Spinal cord (tissue), 9 donors: ENCODE measurements at regions not wholly inside any gene's neighbourhood (a gene's known extent, or its start where the extent isn't known, plus 50 kb on each side); places are given as distances from the start of the nearest gene placed in this dataset.

Experiments
- DNase-seq, 6 donors: peaks; one replicate each; pipeline versions ENCODE4 v3.0.0 to v3.0.0-alpha.2; 2013 to 2015; ENCODE audit warnings: low spot score in 6 of 6, low read depth in 4 of 6
- H3K27ac ChIP-seq: one replicate; pipeline ENCODE4 v1.5.1; 2013; ENCODE audit warnings: low read depth, low read length, control low read depth
- H3K27me3 ChIP-seq: one replicate; pipeline ENCODE4 v1.6.1; 2013; ENCODE audit warnings: low read length; ENCODE audit not compliant: control insufficient read depth, insufficient read depth
- H3K36me3 ChIP-seq: one replicate; pipeline ENCODE4 v1.6.1; 2013; ENCODE audit warnings: low read length; ENCODE audit not compliant: control insufficient read depth, insufficient read depth
- H3K4me1 ChIP-seq: one replicate; pipeline ENCODE4 v1.6.1; 2013; ENCODE audit warnings: low read length; ENCODE audit not compliant: control insufficient read depth, insufficient read depth
- H3K4me3 ChIP-seq: one replicate; pipeline ENCODE4 v1.5.1; 2013; ENCODE audit warnings: low read depth, low read length, control low read depth
- H3K9me3 ChIP-seq: one replicate; pipeline ENCODE4 v1.6.1; 2013; ENCODE audit warnings: low read length; ENCODE audit not compliant: control insufficient read depth, insufficient read depth
- WGBS: methylation state at CpG from one replicate; pipeline ENCODE4 v1.1.5; 2013; ENCODE audit warnings: missing lambda C conversion rate; ENCODE audit not compliant: insufficient coverage; 5-methylcytosine and 5-hydroxymethylcytosine counted together
- donor health status: healthy.

DNA sequence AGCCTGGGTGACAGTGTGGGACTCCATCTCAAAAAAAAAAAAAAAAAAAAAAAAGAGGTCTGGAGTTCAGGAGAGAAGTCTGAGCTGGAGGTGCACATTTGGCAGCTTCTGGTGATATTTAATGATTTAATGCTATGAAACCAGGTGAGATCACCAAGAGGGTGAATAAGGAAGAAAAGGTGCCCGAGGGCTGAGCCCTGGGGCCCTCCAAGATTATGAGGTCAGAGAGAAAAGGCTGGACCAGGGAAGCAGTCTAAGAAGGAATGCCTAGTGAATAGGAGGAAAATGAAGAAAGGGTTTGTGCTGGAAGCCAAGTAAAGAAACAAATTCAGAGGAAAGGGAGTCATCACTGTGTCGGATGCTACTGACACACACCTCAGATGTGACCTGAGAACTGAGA lies 88.0 kb upstream of the PELI1 start:
- H3K9me3 ChIP-seq: no peaks in the 10 kb centered on the region
- WGBS: 69% methylated on average over 2 of the region's 2 CpGs
- no peak for DNase-seq
- no peak overlapping the region for H3K27ac ChIP-seq
- H3K4me3 ChIP-seq: no peak overlapping the region
- H3K4me1 ChIP-seq: peaks cover 6% of the 10 kb centered on the region
- no peaks in the 10 kb centered on the region for H3K36me3 ChIP-seq
- H3K27me3 ChIP-seq: no peaks in the 10 kb centered on the region

DNA sequence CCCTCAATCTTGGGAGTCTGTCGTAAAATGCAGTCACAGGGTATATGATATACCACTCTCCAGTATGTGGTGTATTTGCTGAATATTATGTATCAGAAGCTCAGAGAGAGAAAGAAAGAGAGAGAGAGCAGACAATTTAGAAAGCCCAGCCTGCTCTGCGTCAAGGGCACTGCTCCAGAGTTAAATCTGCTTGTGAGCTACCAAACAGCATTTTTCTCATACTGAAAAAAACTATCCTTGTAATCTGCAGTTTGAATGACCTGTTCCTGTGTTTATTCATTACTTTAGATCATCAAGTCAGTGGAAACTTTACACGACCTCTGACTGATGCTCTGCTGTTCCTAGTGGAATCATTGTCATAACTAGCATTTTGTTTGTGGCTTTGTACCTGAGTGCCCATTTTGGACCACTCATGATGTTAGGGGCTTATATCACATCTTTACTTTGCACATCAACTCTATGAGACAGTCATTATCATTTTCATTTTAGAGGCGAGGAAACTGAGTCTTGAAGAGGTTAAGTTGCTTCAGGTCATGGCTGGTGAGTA lies 89.2 kb upstream of the PELI1 start:
- Histone ChIP-seq H3K4me1 (peaks cover 1% of the 10 kb centered on the region), H3K4me3 (no peak overlapping the region), H3K27ac (no peak overlapping the region), H3K9me3 (no peaks in the 10 kb centered on the region), H3K27me3 (no peaks in the 10 kb centered on the region), H3K36me3 (no peaks in the 10 kb centered on the region)
- DNase-seq: no peak
- no CpG with 5 or more reads among the region's 4 CpGs for WGBS

DNA sequence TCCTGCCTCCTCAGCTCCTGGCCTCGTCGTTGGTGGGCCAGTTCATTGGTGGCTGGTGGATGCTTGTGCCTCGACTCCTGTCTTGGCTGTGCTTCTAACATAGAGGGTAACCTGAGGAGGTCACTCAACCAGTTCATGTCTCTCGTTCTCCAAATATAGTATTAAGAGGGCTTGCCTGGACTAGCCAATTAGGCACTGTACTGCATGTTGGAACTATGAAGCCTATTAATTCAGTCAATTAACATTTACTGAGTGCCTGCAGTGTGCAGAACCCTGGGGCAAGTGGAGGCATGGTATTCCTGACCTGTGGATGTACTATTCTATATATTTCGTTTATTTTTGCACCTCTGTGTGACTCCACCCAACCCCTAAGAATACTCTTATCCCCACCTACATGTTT lies 89.9 kb upstream of the PELI1 start:
- WGBS: 100% methylated on average over 2 of the region's 5 CpGs
- no peaks in the 10 kb centered on the region for H3K9me3 ChIP-seq
- no peak for DNase-seq
- no peak overlapping the region for H3K27ac ChIP-seq
- no peaks in the 10 kb centered on the region for H3K4me1 ChIP-seq
- H3K4me3 ChIP-seq: no peak overlapping the region
- H3K27me3 ChIP-seq: no peaks in the 10 kb centered on the region
- no peaks in the 10 kb centered on the region for H3K36me3 ChIP-seq

DNA sequence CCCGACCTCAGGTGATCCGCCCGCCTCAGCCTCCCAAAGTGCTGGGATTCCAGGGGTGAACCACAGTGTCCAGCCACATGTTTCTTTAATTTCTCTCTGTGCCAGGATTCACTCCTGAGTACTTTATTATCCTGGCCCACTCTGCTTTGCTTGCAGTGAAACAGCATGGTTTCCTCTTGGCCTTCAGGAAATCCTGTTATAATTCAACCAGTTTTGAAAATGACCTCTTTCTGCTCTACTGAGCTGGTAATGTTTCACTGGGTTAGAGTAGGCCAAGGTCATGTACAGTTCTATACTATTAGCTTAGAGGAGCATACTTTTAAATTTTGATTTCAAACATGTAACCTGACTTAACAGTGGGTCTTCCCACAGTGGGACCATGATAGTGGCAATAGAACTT lies 90.6 kb upstream of the PELI1 start:
- H3K9me3 ChIP-seq: no peaks in the 10 kb centered on the region
- WGBS: no CpG with 5 or more reads among the region's 3 CpGs
- no peak overlapping the region for H3K27ac ChIP-seq
- H3K4me1 ChIP-seq: no peaks in the 10 kb centered on the region
- H3K27me3 ChIP-seq: no peaks in the 10 kb centered on the region
- no peak overlapping the region for H3K4me3 ChIP-seq
- DNase-seq: no peak
- no peaks in the 10 kb centered on the region for H3K36me3 ChIP-seq

DNA sequence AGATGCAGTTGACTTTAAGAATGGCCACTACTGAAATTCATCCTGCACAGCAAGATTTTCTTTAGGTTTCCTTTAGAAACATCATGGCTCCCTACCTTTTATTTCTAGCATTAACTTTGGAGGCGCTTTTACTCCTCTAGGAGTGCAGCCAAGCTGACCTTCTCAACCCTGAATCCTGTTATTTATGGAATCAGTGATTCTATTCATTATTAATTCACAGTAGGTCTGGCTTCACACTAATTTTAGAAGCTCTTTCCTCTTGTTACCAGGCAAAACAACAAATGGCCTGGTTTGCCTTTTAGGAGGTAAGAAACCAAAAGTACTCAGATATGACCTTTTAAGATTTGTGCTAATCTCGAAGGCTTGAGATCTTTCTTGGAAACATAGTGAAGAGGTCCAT lies 93.0 kb upstream of the PELI1 start:
- H3K4me3 ChIP-seq: no peak overlapping the region
- H3K27me3 ChIP-seq: no peaks in the 10 kb centered on the region
- no CpG with 5 or more reads among the region's 2 CpGs for WGBS
- no peak for DNase-seq
- no peak overlapping the region for H3K27ac ChIP-seq
- H3K4me1 ChIP-seq: no peaks in the 10 kb centered on the region
- H3K9me3 ChIP-seq: no peaks in the 10 kb centered on the region
- no peaks in the 10 kb centered on the region for H3K36me3 ChIP-seq

DNA sequence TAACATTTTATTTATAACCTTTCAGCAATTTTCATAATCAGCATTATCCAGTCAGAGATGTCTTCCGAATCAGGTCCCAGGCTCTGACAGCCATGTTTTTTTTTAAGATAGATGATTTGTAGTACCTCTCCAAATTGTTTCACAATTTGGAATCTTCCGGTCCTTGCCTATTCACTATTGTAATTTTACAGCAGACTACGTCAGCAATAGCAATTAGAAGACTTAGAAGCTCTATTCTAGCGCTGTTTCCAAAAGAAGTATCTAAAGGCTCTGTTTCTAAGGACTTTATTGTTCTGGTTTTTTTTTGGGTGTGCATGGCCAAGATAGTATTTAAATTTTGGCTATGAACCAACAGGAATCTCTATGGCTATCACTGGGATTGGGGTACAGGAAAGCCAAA lies 94.6 kb upstream of the PELI1 start:
- no peaks in the 10 kb centered on the region for H3K9me3 ChIP-seq
- WGBS: 63% methylated on average over 2 of the region's 4 CpGs
- H3K36me3 ChIP-seq: no peaks in the 10 kb centered on the region
- no peak for DNase-seq
- no peak overlapping the region for H3K4me3 ChIP-seq
- H3K27ac ChIP-seq: no peak overlapping the region
- no peaks in the 10 kb centered on the region for H3K4me1 ChIP-seq
- H3K27me3 ChIP-seq: no peaks in the 10 kb centered on the region

DNA sequence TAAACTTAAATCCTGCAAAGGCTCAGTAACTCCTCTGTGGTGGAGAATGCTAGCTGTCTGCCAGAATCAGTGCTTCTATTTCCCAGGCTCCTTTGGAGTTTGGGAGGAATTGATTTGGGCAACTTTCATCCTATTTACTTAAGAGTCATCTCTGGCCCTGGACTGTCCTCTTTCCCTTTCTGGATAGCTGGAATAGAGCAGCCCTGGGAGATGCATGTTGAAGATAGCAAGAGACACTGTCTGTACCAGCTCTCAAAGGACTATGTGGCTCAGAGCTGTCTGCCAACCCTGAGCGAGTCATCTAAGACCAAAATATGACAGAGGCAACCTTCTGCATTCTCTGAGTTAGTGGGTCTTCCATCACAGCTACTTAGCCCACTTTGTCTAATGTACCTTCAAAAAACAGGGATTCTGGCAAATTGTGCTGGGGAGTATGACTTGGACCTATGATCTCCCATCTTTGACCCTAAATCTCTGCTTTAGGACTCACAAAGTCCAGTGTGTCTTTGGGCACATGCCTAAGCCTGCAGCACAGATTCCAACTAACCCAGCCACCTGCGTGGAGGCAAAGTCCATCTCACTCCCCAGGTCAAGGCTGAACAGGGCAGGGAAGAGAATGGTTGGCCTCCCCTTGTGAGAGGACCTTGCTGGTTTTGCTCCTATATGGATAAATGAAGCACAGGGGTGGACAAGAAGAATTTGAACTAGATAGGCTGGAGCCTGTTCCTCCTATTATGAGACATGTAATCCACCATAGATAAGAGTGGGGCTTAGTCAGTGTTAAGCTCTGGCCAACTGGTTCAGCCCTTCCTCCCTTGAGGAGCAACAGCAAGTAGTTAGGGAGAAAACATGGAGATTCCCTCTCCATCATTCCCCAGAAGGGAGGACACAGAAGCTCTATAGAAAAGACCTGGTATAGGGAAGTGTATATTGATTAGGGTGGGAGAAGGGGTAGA lies 99.1 kb upstream of the PELI1 start:
- no peak for DNase-seq
- 88% methylated on average over 1 of the region's 2 CpGs for WGBS
- Histone ChIP-seq H3K9me3 (no peaks in the 10 kb centered on the region), H3K4me3 (no peak overlapping the region), H3K27ac (no peak overlapping the region), H3K4me1 (no peaks in the 10 kb centered on the region), H3K36me3 (no peaks in the 10 kb centered on the region), H3K27me3 (no peaks in the 10 kb centered on the region)

DNA sequence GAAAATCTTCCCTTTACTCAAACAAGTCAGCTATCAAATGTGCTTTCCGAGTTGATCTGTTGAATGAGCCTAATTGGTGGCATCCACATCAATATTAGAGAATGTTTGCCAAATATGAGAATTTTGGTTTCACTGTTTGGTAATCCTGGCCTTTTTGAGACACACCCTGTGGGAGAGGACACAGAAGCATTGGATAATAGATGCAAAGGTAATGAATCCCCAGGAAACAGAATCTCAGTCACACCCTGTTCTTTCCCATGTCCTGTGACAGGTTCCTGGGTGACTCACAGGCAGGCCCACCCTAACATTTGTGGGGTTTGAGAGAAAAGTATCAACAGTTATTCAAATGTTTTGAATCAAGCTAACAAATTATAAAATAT lies 99.8 kb upstream of the PELI1 start:
- no peak for DNase-seq
- Histone ChIP-seq H3K4me1 (no peaks in the 10 kb centered on the region), H3K36me3 (no peaks in the 10 kb centered on the region), H3K9me3 (no peaks in the 10 kb centered on the region), H3K27ac (no peak overlapping the region), H3K27me3 (no peaks in the 10 kb centered on the region), H3K4me3 (no peak overlapping the region)
- no CpG with 5 or more reads among the region's 1 CpG for WGBS

DNA sequence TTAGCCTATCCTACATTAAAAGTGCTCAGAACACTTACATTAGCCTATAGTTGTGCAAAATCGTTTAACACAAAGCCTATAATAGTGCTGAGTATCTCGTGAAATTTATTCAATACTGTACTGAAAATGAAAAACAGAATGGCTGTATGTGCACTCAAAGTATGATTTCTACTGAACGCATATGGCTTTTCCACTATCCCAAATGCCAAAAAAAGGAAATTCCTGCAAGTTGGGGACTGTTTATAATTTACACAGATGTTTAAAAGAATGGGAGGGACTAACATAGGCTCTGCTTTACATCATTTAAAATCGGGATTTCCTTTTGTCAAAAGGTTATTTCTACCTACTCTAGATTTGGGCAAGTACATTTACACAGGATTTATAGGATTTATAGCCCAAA lies 101.4 kb upstream of the PELI1 start:
- Histone ChIP-seq H3K9me3 (no peaks in the 10 kb centered on the region), H3K4me1 (no peaks in the 10 kb centered on the region), H3K4me3 (no peak overlapping the region), H3K27me3 (no peaks in the 10 kb centered on the region), H3K27ac (no peak overlapping the region), H3K36me3 (no peaks in the 10 kb centered on the region)
- WGBS: no CpG with 5 or more reads among the region's 4 CpGs
- no peak for DNase-seq

DNA sequence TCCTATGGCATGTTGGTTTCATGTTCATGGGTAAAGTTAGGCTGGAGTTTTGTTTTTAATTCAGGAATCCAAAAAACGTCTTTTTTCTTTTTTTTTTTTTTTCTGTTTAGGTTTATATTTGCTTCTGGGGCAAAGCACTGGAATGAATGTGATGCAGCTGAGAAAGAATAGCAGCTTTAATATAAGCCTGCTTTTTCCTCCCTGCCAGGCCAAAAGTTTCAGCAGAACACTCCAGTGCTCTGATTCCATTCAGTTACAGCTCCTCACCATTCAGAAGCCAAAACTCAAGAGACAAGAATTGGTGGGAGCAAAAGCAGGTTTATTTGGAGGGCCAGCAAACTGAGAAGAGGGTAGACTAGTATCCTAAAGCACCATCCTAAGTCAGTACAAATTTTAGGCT lies 102.7 kb upstream of the PELI1 start:
- Histone ChIP-seq H3K9me3 (no peaks in the 10 kb centered on the region), H3K36me3 (no peaks in the 10 kb centered on the region), H3K4me3 (no peak overlapping the region), H3K27me3 (no peaks in the 10 kb centered on the region), H3K4me1 (no peaks in the 10 kb centered on the region), H3K27ac (no peak overlapping the region)
- no CpG with 5 or more reads among the region's 1 CpG for WGBS
- DNase-seq: no peak
